SK-N-SH (cell line): ENCODE measurements at regions not wholly inside any gene's neighbourhood (a gene's known extent, or its start where the extent isn't known, plus 50 kb on each side); places are given as distances from the start of the nearest gene placed in this dataset.

ENCODE experiments used
- CTCF ChIA-PET: fragments of 300-600, 350-600 bp; formaldehyde crosslinking; extraction: SDS; loops from one replicate; lab custom pipeline; 2021; lab: Yijun Ruan, JAX
- POLR2A ChIA-PET: fragments of 350-600 bp; sonication (Branson Sonifier 250); formaldehyde crosslinking; extraction: SDS; loops from one replicate; lab custom pipeline; 2020; ENCODE audit warnings: antibody characterized with exemption, inconsistent platforms; lab: Yijun Ruan, JAX
- DNase-seq: peaks from one replicate; pipeline ENCODE4 v3.0.0; 2012
- H2AFZ ChIP-seq: fragments of 200-600 bp; sonication (generic); 2 replicates; pipeline ENCODE4 v1.8.1; 2016; ENCODE audit warnings: antibody characterized with exemption, mild to moderate bottlenecking, low read depth
- H3F3A ChIP-seq: fragments of 200-600 bp; sonication (generic); replicated peaks from 2 replicates; pipeline ENCODE3; 2016; ENCODE audit warnings: antibody characterized with exemption, mild to moderate bottlenecking; ENCODE audit not compliant: insufficient read depth
- H3K27ac ChIP-seq, 2 experiments: fragments of 200-500 bp in 1 of 2; fragments of 200-600 bp in 1 of 2; sonication (Bioruptor generic) in 1 of 2; sonication (generic), shearing (Covaris generic) in 1 of 2; 2 replicates each; pipeline versions ENCODE4 v1.5.1 to v1.6.1; 2014 to 2016; ENCODE audit warnings: low read depth in 2 of 2, inconsistent platforms in 1 of 2, low read length in 1 of 2, mild to moderate bottlenecking in 1 of 2, mixed read lengths in 1 of 2
- H3K27me3 ChIP-seq: fragments of 200-600 bp; sonication (generic), shearing (Covaris generic); 2 replicates; pipeline ENCODE4 v1.6.1; 2016; ENCODE audit warnings: mixed run types; ENCODE audit not compliant: insufficient read depth
- H3K36me3 ChIP-seq, 2 experiments: fragments of 200-500 bp in 1 of 2; fragments of 200-600 bp in 1 of 2; sonication (Bioruptor generic) in 1 of 2; sonication (generic) in 1 of 2; replicated peaks in 1 of 2; 2 replicates each; pipeline versions ENCODE3 to v1.5.1; 2014 to 2016; ENCODE audit warnings: low read length in 1 of 2, mild to moderate bottlenecking in 1 of 2; ENCODE audit not compliant: insufficient read depth in 2 of 2, control insufficient read depth in 1 of 2
- H3K4me1 ChIP-seq, 2 experiments: fragments of 200-500 bp in 1 of 2; fragments of 200-600 bp in 1 of 2; sonication (Bioruptor generic) in 1 of 2; sonication (generic), shearing (Covaris generic) in 1 of 2; 2 replicates each; pipeline versions ENCODE4 v1.5.1 to v1.6.1; 2014 to 2016; ENCODE audit warnings: low read depth in 1 of 2, low read length in 1 of 2, mixed run types in 1 of 2; ENCODE audit not compliant: insufficient read depth in 2 of 2, control insufficient read depth in 1 of 2
- H3K4me2 ChIP-seq: fragments of 200-600 bp; sonication (generic), shearing (Covaris generic); 2 replicates; pipeline ENCODE4 v1.6.1; 2017; ENCODE audit warnings: mixed run types
- H3K4me3 ChIP-seq, 2 experiments: fragments of 200-500 bp in 1 of 2; fragments of 200-600 bp in 1 of 2; sonication (Bioruptor generic) in 1 of 2; sonication (generic), shearing (Covaris generic) in 1 of 2; 2 replicates each; pipeline versions ENCODE4 v1.5.1 to v1.8.1; 2014 to 2016; ENCODE audit warnings: low read depth in 2 of 2, inconsistent platforms in 1 of 2, low read length in 1 of 2, mild to moderate bottlenecking in 1 of 2, mixed read lengths in 1 of 2, moderate library complexity in 1 of 2
- H3K79me2 ChIP-seq: fragments of 200-600 bp; sonication (generic); 2 replicates; pipeline ENCODE4 v1.8.1; 2017; ENCODE audit warnings: mild to moderate bottlenecking; ENCODE audit not compliant: insufficient read depth
- H3K9ac ChIP-seq: fragments of 200-600 bp; sonication (generic); 2 replicates; pipeline ENCODE4 v1.6.1; 2017; ENCODE audit warnings: mixed run types
- H3K9me2 ChIP-seq: fragments of 200-600 bp; sonication (generic); 2 replicates; pipeline ENCODE4 v1.6.1; 2017; ENCODE audit warnings: mixed run types
- H3K9me3 ChIP-seq: fragments of 200-600 bp; sonication (generic); 2 replicates; pipeline ENCODE4 v1.6.1; 2017; ENCODE audit warnings: mixed run types, mild to moderate bottlenecking, moderate library complexity
- H4K20me1 ChIP-seq: fragments of 200-600 bp; sonication (generic); 2 replicates; pipeline ENCODE4 v1.6.1; 2017; ENCODE audit warnings: mild to moderate bottlenecking, mixed run types; ENCODE audit not compliant: insufficient read depth
- CHD2 ChIP-seq: fragments of 150-350 bp; IDR thresholded peaks from 2 replicates; pipeline ENCODE4 v1.6.1; 2018; ENCODE audit warnings: low read length; ENCODE audit not compliant: partially characterized antibody
- CTCF ChIP-seq: fragments of 200-600 bp; sonication (generic); IDR thresholded peaks from 2 replicates; pipeline ENCODE4 v1.6.1; 2017; ENCODE audit warnings: antibody characterized with exemption, mild to moderate bottlenecking, moderate library complexity
- ELF1 ChIP-seq: IDR thresholded peaks from 2 replicates; pipeline ENCODE4 v1.4.0; 2012
- EP300 ChIP-seq, 2 experiments: IDR thresholded peaks; 2 replicates each; pipeline versions ENCODE4 v1.4.0 to v1.6.1; 2012; ENCODE audit warnings: borderline replicate concordance in 1 of 2, low read depth in 1 of 2, low read length in 1 of 2
- EZH2phosphoT487 ChIP-seq: fragments of 200-600 bp; sonication (generic); IDR thresholded peaks from 2 replicates; pipeline ENCODE4 v1.6.1; 2017; ENCODE audit warnings: low read depth, mixed run types, mild to moderate bottlenecking, antibody characterized with exemption, moderate library complexity, borderline replicate concordance
- FOXJ3 ChIP-seq: sonication (generic); formaldehyde crosslinking; IDR thresholded peaks from 2 replicates; pipeline ENCODE4 v1.5.1; 2020; ENCODE audit warnings: mild to moderate bottlenecking, missing genetic modification reagents
- FOXM1 ChIP-seq: IDR thresholded peaks from 2 replicates; pipeline ENCODE4 v1.4.0; 2012; ENCODE audit warnings: low read depth, mild to moderate bottlenecking
- GATA2 ChIP-seq: sonication (generic); formaldehyde crosslinking; IDR thresholded peaks from 2 replicates; pipeline ENCODE4 v1.5.0; 2020; ENCODE audit warnings: mild to moderate bottlenecking, missing genetic modification reagents
- JUND ChIP-seq: IDR thresholded peaks from 2 replicates; pipeline ENCODE4 v1.4.0; 2012
- PBX3 ChIP-seq: IDR thresholded peaks from 2 replicates; pipeline ENCODE4; 2012
- POLR2AphosphoS5 ChIP-seq: IDR thresholded peaks from 2 replicates; pipeline ENCODE4 v1.6.1; 2012; ENCODE audit warnings: low read depth, low read length
- TEAD4 ChIP-seq: IDR thresholded peaks from 2 replicates; pipeline ENCODE4 v1.4.0; 2012; ENCODE audit warnings: mild to moderate bottlenecking, borderline replicate concordance; ENCODE audit not compliant: insufficient read depth
- USF1 ChIP-seq: IDR thresholded peaks from 2 replicates; pipeline ENCODE4 v1.4.0; 2012; ENCODE audit warnings: low read depth, borderline replicate concordance
- YY1 ChIP-seq: IDR thresholded peaks from 2 replicates; pipeline ENCODE4 v1.4.0; 2012; ENCODE audit warnings: low read depth, mild to moderate bottlenecking
- ZBTB33 ChIP-seq: IDR thresholded peaks from 2 replicates; pipeline ENCODE4 v1.4.0; 2012; ENCODE audit warnings: low read depth, borderline replicate concordance
- WGBS: methylation state at CpG from one replicate; pipeline ENCODE4 v1.1.6; 2017; ENCODE audit warnings: low lambda C conversion rate; 5-methylcytosine and 5-hydroxymethylcytosine counted together
- TF ChIP-seq, protein P1 (sequence below): fragments of 150-350 bp; IDR thresholded peaks from 2 replicates; pipeline ENCODE4 v1.6.1; 2017; ENCODE audit warnings: antibody characterized with exemption, low read length, low read depth, borderline replicate concordance
- TF ChIP-seq, protein P2 (sequence below): fragments of 150-350 bp; IDR thresholded peaks from 2 replicates; pipeline ENCODE4 v1.6.1; 2016; ENCODE audit warnings: mild to moderate bottlenecking, low read depth, low read length

DNA sequence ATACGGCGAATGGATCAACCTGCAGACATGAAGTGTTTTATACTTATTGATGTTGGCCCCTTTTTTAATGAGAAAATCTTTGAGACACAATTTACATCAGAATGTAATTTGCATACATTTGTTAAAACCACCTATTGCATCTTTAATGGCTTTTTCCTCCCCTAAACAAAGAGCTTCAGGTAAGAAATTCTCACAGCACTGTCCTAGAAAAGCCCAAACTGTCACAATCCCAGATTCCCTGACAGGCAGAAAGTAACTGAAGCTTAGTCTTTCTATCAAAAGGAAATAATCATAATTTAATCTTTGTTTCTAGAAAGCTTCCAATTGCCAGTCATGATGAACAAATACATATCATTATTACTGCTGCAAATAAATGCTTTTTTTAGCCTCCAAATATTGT, 407.9 kb downstream of the TMA16 start:
- no peaks in the 10 kb centered on the region for H3K9me3 ChIP-seq
- no peak overlapping the region for H3K4me2 ChIP-seq
- H3K36me3 ChIP-seq, result no peaks in the 10 kb centered on the region
- 7% methylated on average over 2 of the region's 2 CpGs for WGBS
- H2AFZ ChIP-seq, result no peak overlapping the region
- TF ChIP-seq ZBTB33 (no peak), FOXM1 (no peak), GATA2 (CRISPR knock-in tag) (no peak), PBX3 (no peak), EP300 (IDR thresholded peaks at IDR 0.05; ENCODE audit: borderline replicate concordance in 1 of 2, low read depth in 1 of 2, low read length in 1 of 2) (no peak)
- TF ChIP-seq, all 33 proteins: peak for 0
- POLR2A ChIA-PET, result no interaction called here
- H3K4me3 ChIP-seq, result no peak overlapping the region
- CTCF ChIA-PET, result no interaction called here
- no peaks in the 10 kb centered on the region for H3K27me3 ChIP-seq
- no peaks in the 10 kb centered on the region for H4K20me1 ChIP-seq
- no peaks in the 10 kb centered on the region for H3K79me2 ChIP-seq
- H3K4me1 ChIP-seq, result no peaks in the 10 kb centered on the region
- H3F3A ChIP-seq, result no peaks in the 10 kb centered on the region
- H3K9ac ChIP-seq, result no peak overlapping the region
- H3K9me2 ChIP-seq, result no peaks in the 10 kb centered on the region
- no peak overlapping the region for H3K27ac ChIP-seq
- no peak for DNase-seq

DNA sequence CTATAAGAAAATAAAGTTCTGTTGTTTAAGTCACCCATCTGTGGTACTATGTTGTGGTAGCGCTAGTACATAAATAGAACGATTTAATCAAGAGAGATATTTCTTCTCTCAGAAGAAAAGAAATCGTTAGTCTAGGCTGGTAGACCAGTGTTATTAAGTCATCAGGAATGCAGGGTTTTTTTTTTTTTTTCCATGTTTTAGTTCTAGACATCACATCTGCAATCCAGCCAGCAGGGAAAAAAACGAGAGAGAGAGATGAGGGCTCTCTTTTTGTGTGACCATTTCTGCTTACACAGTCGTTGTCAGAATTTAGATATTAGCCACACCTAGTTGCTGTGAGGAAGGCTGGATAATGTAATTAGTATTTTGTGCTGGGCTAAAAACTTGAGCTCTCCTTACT, 417.4 kb downstream of the TMA16 start:
- Histone ChIP-seq H3K4me2 (no peak overlapping the region), H3K79me2 (no peaks in the 10 kb centered on the region), H3K4me1 (no peaks in the 10 kb centered on the region), H3K27me3 (no peaks in the 10 kb centered on the region), H2AFZ (no peak overlapping the region), H3K9me2 (no peaks in the 10 kb centered on the region), H3K36me3 (no peaks in the 10 kb centered on the region), H3F3A (no peaks in the 10 kb centered on the region), H3K9me3 (no peaks in the 10 kb centered on the region), H4K20me1 (no peaks in the 10 kb centered on the region), H3K4me3 (no peak overlapping the region), H3K27ac (no peak overlapping the region), H3K9ac (no peak overlapping the region)
- DNase-seq, result no peak
- POLR2A ChIA-PET, result no interaction called here
- 10% methylated on average over 5 of the region's 5 CpGs for WGBS
- no peak for TF ChIP-seq POLR2AphosphoS5
- no peak for TF ChIP-seq ZBTB33
- no peak for TF ChIP-seq YY1
- TF ChIP-seq, protein P1, sequence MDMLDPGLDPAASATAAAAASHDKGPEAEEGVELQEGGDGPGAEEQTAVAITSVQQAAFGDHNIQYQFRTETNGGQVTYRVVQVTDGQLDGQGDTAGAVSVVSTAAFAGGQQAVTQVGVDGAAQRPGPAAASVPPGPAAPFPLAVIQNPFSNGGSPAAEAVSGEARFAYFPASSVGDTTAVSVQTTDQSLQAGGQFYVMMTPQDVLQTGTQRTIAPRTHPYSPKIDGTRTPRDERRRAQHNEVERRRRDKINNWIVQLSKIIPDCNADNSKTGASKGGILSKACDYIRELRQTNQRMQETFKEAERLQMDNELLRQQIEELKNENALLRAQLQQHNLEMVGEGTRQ, result no peak
- no peak for TF ChIP-seq CHD2
- TF ChIP-seq JUND, result no peak
- no peak for TF ChIP-seq EP300 (IDR thresholded peaks at IDR 0.05; ENCODE audit: borderline replicate concordance in 1 of 2, low read depth in 1 of 2, low read length in 1 of 2)
- no peak for TF ChIP-seq TEAD4
- TF ChIP-seq, protein P2, sequence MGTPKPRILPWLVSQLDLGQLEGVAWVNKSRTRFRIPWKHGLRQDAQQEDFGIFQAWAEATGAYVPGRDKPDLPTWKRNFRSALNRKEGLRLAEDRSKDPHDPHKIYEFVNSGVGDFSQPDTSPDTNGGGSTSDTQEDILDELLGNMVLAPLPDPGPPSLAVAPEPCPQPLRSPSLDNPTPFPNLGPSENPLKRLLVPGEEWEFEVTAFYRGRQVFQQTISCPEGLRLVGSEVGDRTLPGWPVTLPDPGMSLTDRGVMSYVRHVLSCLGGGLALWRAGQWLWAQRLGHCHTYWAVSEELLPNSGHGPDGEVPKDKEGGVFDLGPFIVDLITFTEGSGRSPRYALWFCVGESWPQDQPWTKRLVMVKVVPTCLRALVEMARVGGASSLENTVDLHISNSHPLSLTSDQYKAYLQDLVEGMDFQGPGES, result no peak
- no peak for TF ChIP-seq USF1
- TF ChIP-seq FOXJ3 (CRISPR knock-in tag), result no peak
- no peak for TF ChIP-seq GATA2 (CRISPR knock-in tag)
- no peak for TF ChIP-seq ELF1
- TF ChIP-seq CTCF, result no peak
- TF ChIP-seq EZH2phosphoT487, result no peak
- CTCF ChIA-PET, result no interaction called here
